ENCODE measurements at regions not wholly inside any gene's neighbourhood (a gene's known extent, or its start where the extent isn't known, plus 50 kb on each side); places are given as distances from the start of the nearest gene placed in this dataset.

DNA sequence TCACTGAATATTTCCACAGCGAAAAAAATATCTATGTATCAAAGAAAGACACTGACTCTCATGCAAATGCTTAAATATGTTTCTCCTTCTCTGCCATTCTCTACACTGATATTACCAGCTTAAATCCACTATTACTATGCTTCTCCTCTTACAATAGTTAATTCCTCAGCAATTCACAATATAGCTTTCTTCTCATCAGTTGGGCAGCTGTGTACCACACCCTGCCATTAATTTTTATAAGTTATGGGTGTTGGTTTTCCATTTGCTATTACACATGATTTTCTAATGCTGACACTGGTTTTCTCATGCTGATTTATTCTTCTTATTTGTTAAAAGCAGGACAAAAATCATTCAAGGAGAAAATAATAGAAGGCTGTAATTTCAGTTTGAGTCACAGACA lies 251.8 kb downstream of the TBX15 start:
- no peak for DNase-seq (ENCODE audit: low spot score)

DNA sequence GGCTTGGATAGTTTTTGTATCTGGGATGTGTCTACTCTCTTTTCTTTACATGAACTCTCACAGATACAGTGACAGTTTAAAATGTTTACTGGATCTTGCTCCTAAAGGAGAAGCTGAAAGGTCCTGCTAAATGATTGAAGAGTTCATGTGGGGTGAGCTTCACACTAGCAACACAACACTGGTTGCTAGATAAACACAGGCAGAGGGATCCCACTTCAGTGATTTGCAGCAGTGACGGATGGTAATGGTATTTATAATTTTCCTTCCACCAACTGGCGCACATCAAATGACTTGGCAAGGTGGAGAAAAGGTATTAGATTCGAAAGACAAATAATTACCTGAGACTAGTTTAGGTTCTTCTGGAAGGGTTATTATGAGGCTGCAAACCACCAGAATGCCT lies 270.2 kb downstream of the TBX15 start:
- no peak for DNase-seq (ENCODE audit: low spot score)

DNA sequence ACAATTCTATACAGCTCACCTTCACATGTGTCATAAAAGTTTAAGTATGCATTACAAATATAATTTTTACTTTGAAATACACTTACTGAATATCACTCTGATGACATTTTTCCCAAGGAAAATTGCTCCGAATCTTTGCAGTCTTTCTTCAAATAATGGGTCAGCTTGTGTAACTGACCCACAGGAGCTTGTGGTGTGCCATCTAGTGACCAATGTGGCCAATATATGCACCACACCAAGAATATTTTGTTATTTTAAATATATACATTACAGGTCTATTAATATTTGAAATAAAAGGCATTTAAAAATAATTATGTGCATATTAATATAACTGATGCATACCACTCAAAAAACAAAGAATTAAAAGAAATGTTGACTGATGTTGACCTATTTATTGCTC lies 271.4 kb downstream of the TBX15 start:
- no peak for DNase-seq (ENCODE audit: low spot score)

DNA sequence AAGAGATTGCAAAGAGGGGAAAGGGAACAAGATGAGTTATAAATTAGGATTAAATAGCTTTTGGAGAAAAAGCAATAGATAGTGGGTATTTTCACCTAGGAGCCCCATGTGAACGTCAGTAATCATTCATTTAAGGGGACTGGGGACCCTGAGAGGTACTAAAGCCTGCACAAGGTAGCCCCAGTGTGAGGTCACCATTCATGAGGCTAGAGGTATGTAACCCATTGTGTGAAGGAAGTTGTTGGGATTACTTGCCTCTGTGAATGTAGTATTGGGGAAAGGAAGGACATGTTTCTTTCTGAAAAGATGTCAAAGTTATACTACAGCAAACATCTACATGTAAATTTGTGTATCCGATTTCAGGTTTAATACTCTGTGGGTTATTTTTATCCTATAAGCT lies 276.8 kb downstream of the TBX15 start:
- DNase-seq (ENCODE audit: low spot score): no peak

DNA sequence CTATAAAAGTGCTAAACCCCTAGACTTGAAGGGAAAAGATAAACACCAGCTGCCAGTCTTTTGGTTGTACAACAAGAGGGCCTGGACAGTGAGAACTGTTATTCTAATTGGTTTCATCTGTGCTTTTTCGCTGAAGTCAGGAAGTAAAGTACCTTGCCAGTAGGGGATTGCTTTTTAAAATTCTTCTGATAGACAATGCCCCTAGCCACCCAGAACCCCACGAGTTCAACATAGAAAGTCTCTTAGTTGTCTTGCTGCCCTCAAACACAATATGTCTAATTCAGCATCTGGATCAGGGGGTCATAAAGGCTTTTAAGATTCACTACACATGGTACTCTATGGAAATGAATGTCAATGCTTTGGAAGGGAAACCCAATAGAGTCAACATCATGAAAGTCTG lies 289.2 kb downstream of the TBX15 start:
- no peak for DNase-seq (ENCODE audit: low spot score)

DNA sequence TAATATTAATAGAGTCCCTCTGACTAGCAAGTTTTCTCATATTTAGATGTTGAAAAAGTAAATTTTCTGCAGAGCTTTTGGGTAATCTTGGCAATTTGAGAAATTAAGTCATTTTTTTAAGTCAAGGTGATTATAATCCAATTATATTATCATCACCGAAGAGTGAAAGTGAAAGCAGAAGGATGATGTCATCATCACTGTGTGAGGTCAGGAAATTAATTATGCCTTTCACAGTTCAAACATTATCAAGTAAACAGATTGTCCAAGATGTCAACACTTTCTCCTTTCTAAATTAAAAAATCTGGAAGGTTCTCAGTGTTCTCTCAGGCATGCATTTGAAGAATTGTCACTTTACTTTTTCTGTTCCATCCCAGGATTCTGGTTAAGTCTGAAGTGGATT lies 296.0 kb downstream of the TBX15 start:
- DNase-seq (ENCODE audit: low spot score): no peak

DNA sequence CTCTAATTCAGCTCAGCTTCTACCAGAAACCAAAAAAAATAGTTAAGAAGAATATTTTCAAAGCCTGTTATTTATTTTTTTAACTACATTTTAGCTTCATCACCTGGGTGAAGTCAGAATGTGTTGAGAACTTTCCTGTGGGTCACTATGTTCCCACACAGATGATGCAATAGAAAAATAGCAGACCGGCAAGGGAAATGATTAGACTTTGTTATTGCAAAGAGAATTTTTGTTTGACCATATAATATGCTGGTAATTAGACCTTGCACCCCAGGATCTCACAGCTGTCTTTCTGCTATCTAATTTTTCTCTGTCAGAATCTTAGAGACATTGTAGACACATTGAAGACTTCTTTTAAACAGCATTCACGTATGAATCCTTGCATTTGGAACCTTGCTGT lies 299.3 kb downstream of the TBX15 start:
- DNase-seq (ENCODE audit: low spot score): no peak

DNA sequence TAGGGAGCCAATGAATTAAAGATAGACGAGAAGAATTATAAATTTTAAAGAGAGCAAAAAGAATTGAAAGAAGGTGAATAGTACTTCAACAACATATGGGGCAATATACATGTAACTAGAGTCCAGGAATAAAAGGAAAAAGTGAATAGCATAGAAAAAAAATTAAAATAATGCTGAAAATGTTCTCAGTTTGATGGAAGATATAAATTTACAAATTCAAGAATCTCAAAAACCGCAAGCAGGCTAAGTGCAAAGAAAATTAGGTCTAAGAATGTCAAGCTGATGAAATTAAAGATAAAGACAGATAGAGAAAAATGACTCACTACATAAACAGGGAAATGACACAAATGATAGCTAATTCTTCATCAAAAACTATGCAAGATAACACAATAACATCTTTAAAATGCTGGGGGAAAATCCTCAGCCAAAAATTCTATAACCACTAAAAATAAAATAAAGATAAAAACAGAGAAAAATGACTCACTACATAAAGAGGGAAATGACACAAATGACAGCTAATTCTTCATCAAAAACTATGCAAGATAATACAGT lies 326.3 kb downstream of the TBX15 start:
- DNase-seq (ENCODE audit: low spot score): no peak

DNA sequence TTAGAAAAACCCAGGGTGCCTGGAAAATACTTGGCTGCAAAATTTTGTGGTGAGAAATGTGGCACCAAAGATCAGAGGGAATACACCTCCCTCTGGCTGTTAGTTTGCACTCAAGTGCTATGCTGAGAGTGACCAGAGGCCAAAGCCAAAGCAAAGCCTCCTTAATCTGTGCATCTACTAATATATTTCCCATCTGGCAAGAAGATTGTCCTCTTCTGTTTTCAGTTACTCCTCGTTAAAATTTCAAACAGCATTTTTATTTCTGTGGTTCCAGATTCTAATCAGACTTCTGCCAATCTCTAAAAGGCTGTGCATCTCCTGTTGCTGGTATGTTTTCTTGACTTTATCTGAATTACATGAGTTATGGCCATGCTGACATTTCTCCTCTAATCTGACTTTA lies 327.4 kb downstream of the TBX15 start:
- DNase-seq (ENCODE audit: low spot score): no peak

DNA sequence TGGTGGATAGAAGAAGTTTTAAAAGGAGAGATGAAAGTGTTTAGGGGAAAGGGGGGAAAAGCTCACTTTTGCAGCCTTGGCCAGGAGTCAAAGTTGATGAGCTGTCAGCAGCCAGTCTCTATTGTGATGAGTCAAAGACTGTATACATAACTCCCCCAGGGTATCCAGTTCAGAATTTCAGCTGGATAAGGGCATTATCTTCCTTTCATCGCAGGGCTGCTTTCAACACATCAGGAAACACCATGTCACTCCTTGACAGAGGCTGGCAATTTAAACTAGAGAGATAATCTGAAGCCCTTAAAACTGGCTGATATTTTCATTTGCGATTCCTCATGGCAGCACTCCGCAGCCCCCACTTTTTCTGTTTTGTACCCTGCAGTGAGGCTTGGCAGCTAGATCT lies 328.5 kb downstream of the TBX15 start:
- no peak for DNase-seq (ENCODE audit: low spot score)

DNA sequence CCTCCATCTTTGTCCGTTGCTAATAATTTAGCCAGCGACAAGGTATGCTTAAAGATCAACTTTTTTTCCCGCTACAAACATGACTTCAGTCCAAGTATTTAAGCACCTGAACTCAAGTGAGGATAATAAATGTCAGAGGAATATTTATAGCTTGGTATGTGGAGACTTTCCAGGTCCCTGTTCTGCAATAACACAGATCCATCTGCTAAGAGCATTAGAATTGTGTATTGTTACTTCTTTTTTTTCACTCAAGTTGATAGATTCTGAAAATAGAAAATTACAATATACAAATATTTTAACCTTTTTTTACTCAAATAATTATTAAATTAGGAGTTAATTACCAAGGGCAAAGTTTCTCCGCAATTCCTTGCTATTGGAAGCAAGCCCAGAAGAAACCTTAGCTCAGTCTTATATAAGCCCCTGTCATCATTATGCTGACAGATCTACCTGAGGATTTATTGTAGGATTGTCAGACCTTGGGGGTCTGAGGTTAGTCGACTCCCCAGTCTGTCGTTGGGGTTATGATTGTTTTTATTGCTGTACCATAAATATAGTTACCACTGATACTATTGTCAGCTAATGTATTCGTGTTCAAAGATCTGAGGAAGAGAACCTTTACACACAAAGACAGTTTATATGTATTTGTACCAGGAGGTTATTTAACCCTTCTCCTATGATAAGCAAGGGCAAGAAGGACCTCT lies 337.9 kb downstream of the TBX15 start:
- no peak for DNase-seq (ENCODE audit: low spot score)

DNA sequence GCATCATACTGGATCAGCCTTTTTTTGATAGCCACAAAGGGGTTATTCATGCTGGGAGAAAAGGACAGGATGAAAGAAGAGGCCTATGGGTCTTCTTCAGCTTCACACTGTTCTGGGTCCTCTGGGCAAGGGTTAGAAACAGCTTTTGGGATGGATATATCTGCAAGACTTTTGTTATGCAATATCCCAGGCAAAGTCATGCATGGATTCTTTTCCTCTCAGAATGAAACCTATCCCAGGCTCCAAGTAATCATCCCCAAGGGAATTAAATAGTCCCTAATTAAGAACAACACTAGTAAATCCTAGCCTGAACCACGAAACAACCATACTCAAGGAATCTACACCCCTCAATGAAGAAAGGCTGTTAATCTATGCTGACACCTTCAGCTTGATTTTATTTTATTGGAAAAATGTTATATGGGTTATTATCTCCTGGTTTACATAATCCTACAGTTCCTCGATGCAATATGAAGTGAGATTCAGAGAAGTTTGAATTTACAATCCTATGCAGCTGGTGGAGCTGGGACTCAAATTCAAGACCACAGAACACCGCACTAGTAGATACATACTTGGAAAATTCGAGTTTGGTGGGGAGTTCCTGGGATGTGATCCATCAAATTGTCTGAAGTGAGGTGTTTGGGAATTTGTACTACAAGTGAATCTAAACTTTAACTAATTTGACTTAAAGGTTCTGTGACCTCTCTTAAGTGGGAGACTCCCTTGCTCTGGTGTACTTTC lies 338.6 kb downstream of the TBX15 start:
- DNase-seq (ENCODE audit: low spot score): no peak

DNA sequence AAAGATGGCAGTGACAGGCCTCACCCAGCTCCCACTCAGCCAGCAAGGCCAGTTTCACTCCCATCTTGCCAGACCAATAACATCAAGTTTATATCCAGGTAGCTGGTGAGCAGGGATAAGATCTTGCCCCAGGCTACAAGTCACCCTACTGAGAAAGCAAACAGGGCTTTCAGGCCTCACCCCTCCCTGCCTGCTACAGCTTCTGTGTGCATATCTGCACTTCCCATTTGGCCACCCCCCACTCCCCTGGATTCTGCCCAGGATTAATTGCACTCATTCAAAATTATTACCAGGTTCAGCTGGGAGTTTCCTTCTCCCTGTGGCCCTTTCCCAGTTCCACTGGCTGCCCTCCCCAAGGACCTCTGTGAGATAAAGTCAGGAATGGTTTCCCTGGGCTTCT lies 352.1 kb downstream of the TBX15 start:
- no peak for DNase-seq (ENCODE audit: low spot score)

DNA sequence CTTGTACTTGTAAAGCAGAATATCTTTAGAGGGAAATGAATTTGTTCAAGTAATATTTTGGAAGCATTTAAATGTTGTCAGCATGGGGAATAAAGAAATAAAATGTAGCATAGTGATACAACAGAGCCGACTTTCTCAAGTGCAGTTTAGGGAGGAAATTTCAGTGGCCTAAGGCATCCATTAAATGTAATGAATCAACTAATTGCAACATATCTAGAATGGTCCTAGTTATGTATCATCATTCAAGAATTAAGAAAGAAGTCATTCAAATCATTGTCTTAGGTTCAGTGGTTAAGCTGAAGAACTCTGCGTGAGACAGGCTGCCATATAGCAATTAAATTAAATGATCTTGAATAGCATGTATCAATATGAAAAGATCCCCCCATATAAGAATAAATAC lies 360.7 kb downstream of the TBX15 start:
- DNase-seq (ENCODE audit: low spot score): no peak

DNA sequence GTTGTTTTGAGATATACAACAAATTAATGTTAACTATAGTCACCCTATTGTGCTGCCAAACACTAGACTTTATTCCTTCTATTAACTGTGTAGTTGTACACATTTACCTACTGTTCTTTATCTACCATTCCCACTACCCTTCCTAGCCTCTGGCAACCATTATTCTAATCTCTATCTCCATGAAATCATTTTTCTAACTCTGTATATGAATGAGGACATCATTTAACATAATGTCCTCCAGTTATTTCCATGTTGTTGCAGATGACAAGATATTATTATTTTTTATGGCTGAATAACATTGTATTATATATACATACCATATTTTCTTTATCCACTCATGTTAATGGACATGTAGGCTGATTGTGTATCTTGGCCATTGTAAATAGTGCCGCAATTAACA lies 366.3 kb downstream of the TBX15 start:
- DNase-seq (ENCODE audit: low spot score): no peak

DNA sequence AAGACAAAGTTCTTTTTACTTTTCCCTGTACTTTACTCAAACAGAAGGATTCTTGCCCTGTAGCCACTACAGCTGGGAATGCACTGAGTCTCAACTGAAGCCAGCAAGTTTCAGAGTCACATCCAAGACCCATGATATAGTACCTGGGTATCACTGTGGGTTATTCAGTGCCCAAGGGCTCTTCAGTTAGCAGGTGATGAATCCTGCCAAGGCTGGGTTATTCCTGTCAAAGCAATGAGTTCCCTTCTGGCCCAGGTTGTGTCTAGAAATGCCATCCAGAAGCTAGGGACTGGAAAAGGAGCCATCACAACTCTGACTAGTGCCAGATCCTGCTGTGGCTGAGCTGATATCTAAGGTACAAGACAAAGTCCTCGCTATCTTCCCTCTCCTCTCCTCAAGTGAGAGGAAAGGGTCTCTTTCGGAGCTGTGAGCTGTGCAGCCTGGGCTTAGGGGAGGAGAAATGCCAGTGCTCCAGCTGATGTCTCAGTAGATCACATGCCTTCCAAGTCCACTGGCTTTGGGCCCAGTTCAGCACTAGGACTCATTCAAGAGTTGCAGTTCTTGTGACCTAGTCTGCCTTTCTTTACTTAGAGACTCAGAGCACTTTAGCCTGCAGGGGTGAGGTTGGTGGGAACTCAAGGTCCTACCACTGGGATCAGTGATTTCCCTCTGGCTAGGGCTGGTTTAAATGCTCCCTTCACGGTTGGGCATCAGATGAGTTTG lies 369.4 kb downstream of the TBX15 start:
- no peak for DNase-seq (ENCODE audit: low spot score)

DNA sequence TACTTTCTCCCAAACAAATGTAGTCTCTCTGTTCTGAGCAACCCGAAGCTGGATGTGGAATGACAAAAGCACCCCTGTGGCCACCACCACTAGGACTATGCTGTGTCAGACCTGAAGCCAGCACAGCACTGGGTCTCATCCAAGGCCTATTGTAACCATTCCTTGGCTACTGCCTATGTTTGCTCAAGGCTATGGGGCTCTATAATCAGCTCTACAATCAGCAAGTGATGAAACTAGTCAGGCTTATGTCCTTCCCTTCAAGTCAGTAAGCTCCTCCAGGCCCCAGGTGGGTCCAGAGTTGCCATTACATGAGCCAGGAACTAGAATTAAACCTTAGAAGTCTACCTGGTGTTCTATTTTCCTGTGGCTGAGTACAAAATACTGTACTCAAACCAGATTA lies 370.2 kb downstream of the TBX15 start:
- DNase-seq (ENCODE audit: low spot score): no peak

DNA sequence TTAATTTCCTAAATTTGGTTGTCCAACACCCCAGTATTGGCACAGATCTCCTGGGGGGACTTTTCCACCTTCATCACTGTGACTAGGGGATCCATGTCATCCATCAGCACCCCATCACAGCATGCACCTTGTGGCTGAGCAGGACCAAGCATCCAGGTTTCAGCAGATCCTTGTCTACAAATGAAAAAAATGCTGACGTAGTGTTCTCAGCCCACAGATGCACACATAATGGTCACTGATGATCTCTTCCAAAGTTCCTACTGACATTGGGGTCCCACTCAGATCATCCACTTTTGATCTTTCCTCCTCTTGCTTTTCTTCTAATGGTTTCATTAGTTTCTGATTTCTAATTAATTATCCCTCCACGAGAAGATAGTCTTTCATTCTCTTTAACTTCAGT lies 373.1 kb downstream of the TBX15 start:
- DNase-seq (ENCODE audit: low spot score): no peak

DNA sequence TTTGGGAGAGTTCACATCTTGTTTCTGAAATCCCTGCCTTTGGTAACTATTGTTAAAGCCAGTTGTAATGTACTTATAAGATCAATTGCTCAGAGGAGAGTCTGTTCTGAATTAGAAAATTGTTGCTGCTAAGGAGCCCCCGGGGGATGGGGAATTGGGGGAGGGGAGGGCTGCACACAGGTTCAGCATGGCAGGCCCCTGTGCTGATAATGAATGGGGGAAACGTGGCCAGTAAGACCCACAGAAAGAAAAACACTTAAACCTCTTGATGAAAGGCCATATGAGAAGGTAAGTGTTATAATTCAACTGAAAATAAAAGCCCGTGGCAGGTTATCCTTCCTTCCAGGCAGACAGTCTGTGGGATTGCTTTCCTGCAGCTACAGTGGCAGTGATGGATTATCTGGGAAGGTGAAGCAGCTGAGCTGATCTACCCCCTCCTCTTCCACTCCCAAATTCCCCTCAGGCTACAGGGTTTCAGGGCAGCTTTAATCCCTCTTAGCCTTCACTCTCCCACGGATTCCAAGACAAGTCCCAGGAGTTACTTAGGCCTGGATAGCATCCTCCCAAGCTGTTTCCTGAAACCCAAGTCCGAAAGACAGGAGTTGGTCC lies 398.8 kb downstream of the TBX15 start:
- DNase-seq (ENCODE audit: low spot score): no peak

DNA sequence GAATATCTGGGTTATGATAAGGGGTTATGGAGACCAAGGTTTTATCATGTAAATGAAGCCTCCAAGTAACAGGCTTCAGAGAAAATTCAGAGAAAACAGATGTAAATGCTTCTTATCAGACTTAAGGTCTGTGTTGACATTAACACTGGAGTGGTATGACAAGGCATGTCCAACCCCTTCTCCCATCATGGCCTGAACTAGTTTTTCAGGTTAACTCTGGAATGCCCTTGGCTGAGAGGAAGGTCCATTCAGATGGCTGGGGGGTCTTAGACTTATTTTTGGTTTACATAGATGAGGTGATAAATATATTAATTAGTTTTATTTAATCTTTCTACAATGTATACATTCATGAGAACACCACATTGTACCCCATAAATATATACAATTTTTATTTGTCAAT lies 399.6 kb downstream of the TBX15 start:
- DNase-seq (ENCODE audit: low spot score): no peak

DNA sequence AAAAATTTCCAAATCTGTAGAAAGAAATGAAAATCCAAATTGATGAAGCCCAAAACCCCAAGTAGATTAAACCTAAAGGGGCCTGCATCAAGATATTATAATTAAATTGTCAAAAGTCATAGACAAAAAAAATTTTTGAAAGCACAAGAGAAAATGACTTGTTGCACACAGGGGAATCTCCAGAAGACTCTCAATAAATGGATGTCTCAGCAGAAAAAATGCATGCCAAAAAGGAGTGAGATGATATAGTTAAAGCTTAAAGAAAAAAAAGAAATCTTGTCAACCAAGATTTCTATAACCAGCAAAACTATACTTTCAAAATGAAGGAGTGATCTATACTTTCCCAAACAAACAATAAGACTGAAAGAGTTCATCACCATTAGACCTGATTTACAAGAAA lies 393.2 kb upstream of the SPAG17 start:
- DNase-seq (ENCODE audit: low spot score): no peak

DNA sequence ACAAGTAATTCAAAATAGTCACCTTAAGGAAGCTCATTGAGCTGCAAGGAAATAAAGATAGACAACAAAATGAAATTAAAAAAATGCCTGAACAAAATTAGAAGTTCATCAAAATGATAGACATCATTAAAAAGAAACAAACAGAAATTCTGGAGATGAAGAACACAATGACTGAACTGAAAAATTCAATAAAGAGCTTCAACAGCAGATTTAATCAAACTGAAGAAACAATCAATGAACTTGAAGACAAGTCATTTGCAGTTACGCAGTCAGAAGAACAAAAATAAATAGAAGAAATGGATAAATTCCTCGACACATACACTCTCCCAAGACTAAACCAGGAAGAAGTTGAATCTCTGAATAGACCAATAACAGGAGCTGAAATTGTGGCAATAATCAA lies 390.0 kb upstream of the SPAG17 start:
- DNase-seq (ENCODE audit: low spot score): no peak

Data from Ammon's horn (tissue), 1 donor.